ENCODE measurements at regions not wholly inside any gene's neighbourhood (a gene's known extent, or its start where the extent isn't known, plus 50 kb on each side); places are given as distances from the start of the nearest gene placed in this dataset.

DNA sequence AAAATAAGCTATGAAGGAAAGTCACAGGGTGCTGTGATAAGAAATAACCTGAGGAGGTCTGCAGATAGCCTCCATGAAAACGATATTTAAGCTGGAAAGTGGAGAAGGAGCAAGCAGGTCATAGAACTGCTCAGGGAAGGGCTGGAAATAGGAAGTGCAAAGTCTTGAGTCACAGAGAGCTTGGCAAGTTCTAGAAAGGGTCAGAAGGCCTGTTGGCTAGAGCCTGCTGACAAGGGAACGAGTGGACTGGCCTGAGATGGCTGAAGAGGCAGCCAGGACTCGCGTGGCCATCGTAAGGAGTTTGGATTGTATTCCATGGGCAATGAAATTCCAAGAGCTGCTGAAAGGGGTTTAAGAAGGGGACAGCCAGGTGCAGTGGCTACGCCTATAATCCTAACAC lies 64.7 kb upstream of the IL12A start:
- DNase-seq = no peak

GRCh38 chr3:159924411-159924810 lies 64.2 kb upstream of the IL12A start:
- DNase-seq = no peak

- DNase-seq = no peak
These were observed 63.4 kb upstream of the IL12A start for GRCh38 chr3:159925248-159925647.

DNA sequence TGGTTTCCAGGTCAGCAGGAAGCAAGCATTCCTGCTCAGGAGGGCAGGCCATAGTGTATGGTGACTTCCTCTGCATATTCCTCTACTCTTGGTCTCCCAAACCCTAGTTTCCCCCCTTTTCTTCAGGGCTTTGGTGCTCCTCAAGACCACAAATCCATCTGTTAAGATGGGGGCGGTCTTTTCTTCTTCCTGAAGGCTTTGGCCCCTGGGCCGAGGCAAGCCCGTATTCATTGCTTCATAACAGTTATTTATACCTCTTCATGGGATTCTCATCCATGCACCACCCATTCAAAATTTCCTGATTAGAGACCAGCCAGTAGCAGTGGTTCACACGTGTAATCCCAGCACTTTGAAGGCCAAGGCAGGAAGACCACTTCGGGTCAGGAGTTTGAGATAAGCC lies 62.1 kb upstream of the IL12A start:
- DNase-seq = no peak

GRCh38 chr3:159928071-159928491 lies 60.6 kb upstream of the IL12A start:
- DNase-seq = no peak

DNA sequence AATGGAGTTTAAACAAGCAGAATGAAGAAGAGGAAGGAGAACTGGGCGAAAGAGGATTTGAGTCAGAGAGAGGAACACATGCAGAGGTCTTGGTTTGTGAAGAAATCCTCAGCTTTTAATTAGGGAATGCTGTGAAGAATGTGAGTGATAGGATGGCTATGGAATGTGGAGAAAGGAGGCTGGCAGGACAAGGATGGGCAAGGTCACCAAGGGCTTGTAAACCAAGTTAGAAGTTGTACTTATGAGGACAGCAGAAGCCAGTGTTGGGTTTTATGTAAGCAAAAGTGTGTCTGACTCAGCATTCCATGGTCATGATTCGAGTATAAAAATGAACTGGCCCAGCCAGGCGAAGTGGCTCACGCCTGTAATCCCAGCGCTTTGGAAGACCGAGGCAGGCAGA lies 60.0 kb upstream of the IL12A start:
- no peak for DNase-seq

DNA sequence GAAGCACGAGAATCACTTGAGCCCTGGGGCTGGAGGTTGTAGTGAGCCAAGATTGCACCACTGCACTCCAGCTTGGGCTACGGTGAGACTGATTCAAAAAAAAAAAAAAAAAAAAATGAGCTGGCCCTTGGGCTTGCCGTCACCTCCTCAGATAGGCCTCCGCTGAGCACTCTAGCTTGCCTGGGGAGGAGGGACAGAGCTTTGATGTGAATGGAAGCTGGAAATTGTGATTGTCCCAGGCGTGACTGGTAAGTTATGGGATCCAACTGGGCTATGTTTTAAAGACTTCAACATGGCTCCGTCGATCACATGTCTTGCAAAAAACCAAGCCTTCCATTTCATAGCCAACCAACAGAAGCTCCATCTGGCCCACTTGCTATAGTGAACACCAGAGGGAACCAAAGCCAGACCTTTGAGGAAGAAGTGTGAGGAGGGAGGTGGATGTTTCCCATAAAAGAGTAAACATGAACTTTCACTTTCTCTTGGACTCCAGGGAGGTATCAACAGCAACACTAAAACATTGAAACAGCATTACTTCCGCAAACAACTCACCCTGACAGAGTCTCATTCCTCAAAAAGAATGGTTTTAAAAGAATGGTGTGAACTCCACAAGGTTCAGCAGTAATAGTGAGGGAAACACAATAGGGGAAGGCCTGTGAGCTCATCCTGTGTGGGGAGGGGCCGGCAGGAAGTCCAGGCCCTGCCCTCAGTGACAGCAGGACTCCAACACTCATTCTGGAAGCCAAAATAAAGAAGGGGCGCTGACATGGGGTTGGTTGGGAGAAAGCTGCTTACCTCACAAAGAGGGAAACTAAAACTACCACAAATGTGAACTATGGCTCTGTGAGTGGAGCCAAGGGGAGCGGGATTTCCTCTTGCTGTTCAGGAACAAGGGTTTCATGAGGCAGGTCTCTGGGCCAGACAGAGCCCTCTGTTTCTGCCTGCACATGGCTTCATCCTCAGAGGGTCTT lies 59.2 kb upstream of the IL12A start:
- DNase-seq = no peak

- no peak for DNase-seq
These were observed 54.4 kb upstream of the IL12A start for GRCh38 chr3:159934216-159934615.

- DNase-seq = no peak
These were observed 52.1 kb upstream of the IL12A start for GRCh38 chr3:159936541-159936940.

- no peak for DNase-seq
These were observed 51.0 kb upstream of the IL12A start for GRCh38 chr3:159937561-159938166.

DNA sequence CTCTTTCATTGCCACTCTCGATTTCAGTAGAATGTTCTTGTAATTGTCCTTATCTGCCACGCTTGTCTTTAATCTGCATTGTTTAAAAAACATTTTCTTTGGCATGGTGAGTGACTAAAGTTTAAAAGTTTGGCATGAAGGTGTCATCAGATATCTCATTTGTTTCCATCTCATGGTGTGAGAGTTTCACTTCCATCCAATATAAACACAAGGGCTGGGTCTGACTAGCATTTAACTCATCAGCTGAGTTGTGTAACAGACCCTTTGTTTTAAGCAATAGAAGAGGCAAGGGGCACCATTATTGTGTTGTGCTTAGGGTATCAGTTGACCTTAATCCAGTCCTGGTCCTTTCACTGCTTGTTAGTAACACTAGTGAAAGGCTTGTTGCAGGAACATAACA lies 49.9 kb upstream of the IL12A start:
- DNase-seq = no peak
